ENCODE measurements at regions not wholly inside any gene's neighbourhood (a gene's known extent, or its start where the extent isn't known, plus 50 kb on each side); places are given as distances from the start of the nearest gene placed in this dataset.
"Not testable (repeated sequence)": the region's sequence is repeated elsewhere in the genome, so short reads cannot be mapped to it uniquely, and the experiment has no call there.

DNA sequence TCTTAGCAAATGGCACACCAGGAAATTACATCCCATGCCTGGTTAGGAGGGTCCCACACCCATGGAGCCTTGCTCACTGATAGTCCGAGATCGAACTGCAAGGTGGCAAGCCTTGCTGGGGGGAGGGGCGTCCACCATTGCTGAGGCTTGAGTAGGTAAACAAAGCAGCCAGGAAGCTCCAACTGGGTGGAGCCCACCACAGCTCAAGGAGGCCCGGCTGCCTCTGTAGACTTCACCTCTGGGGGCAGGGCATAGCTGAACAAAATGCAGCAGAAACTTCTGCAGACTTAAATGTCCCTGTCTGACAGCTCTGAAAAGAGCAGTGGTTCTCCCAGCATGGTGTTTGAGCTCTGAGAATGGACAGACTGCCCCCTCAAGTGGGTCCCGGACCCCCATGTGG, 962.7 kb upstream of the INTU start:
- TF ChIP-seq, protein P1, sequence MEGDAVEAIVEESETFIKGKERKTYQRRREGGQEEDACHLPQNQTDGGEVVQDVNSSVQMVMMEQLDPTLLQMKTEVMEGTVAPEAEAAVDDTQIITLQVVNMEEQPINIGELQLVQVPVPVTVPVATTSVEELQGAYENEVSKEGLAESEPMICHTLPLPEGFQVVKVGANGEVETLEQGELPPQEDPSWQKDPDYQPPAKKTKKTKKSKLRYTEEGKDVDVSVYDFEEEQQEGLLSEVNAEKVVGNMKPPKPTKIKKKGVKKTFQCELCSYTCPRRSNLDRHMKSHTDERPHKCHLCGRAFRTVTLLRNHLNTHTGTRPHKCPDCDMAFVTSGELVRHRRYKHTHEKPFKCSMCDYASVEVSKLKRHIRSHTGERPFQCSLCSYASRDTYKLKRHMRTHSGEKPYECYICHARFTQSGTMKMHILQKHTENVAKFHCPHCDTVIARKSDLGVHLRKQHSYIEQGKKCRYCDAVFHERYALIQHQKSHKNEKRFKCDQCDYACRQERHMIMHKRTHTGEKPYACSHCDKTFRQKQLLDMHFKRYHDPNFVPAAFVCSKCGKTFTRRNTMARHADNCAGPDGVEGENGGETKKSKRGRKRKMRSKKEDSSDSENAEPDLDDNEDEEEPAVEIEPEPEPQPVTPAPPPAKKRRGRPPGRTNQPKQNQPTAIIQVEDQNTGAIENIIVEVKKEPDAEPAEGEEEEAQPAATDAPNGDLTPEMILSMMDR (IDR thresholded peaks at IDR 0.05): not testable (repeated sequence)
- TF ChIP-seq EZH2 (IDR thresholded peaks at IDR 0.05; ENCODE audit: borderline replicate concordance, insufficient read depth, low read depth, low read length, poor library complexity, severe bottlenecking): not testable (repeated sequence)

All from B cell (primary cell).